ENCODE measurements at regions not wholly inside any gene's neighbourhood (a gene's known extent, or its start where the extent isn't known, plus 50 kb on each side); places are given as distances from the start of the nearest gene placed in this dataset.

GRCh38 chr5:133708331-133708850 lies 96.0 kb upstream of the FSTL4 start:
- Histone ChIP-seq H3K56ac (ENCODE audit: insufficient read length, low read depth, low read length) (no peak overlapping the region), H4K5ac (ENCODE audit: insufficient read length, low read depth, low read length) (no peak overlapping the region), H4K8ac (replicated peaks; ENCODE audit: insufficient read length, low read depth, low read length) (no peak overlapping the region), H3K9me3 (ENCODE audit: control insufficient read depth, low read depth, low read length) (no peaks in the 10 kb centered on the region), H2AFZ (ENCODE audit: low read length) (no peak overlapping the region), H3K79me2 (ENCODE audit: insufficient read depth, low read length) (no peaks in the 10 kb centered on the region), H4K91ac (ENCODE audit: insufficient read length, low read depth, low read length) (no peak overlapping the region), H2BK5ac (ENCODE audit: insufficient read length, low read length) (no peak overlapping the region), H4K20me1 (ENCODE audit: control insufficient read depth, insufficient read depth, insufficient read length) (no peaks in the 10 kb centered on the region), H3K79me1 (ENCODE audit: insufficient read depth, low read depth, low read length, poor library complexity, severe bottlenecking) (no peaks in the 10 kb centered on the region), H2AK5ac (ENCODE audit: insufficient read length, low read length) (no peak overlapping the region), H3K23me2 (ENCODE audit: insufficient read length, low read depth, low read length, poor library complexity, severe bottlenecking) (no peaks in the 10 kb centered on the region), H3K27me3 (ENCODE audit: insufficient read depth, low read length) (no peaks in the 10 kb centered on the region), H3T11ph (ENCODE audit: low read length) (no peak overlapping the region), H3K23ac (ENCODE audit: insufficient read length, low read depth, low read length) (no peak overlapping the region), H3K27ac (ENCODE audit: insufficient read length, low read depth, low read length) (no peak overlapping the region), H2BK20ac (ENCODE audit: low read depth, low read length, poor library complexity, severe bottlenecking) (no peak overlapping the region), H3K18ac (ENCODE audit: insufficient read length, low read depth, low read length) (no peak overlapping the region), H3K9ac (ENCODE audit: extremely low read depth, insufficient read length, low read length) (no peak overlapping the region), H3K14ac (ENCODE audit: insufficient read depth, low read length) (no peak overlapping the region), H3K4me1 (ENCODE audit: insufficient read depth, low read length) (no peaks in the 10 kb centered on the region), H2BK120ac (ENCODE audit: low read depth, low read length, poor library complexity, severe bottlenecking) (no peak overlapping the region), H2BK12ac (ENCODE audit: insufficient read length, low read depth, low read length) (no peak overlapping the region), H3K4me2 (ENCODE audit: insufficient read depth, insufficient read length, low read length) (no peak overlapping the region), H2BK15ac (ENCODE audit: low read depth, low read length) (no peak overlapping the region), H3K4ac (ENCODE audit: low read depth, low read length) (no peak overlapping the region)
- Mint-ChIP-seq H3K4me3 (no peak overlapping the region), H3K36me3 (ENCODE audit: insufficient read depth in 1 of 3, low read depth in 3 of 3) (no peaks in the 10 kb centered on the region), H3K4me1 (no peaks in the 10 kb centered on the region), H3K9me3 (no peaks in the 10 kb centered on the region), H3K27me3 (ENCODE audit: low read depth) (peaks cover 4% of the 10 kb centered on the region; the same call in 1 of the 2 replicates), H3K27ac (no peak overlapping the region; a peak in 1 of 7 replicates)
- TF ChIP-seq CTCF (conservative IDR thresholded peaks at IDR 0.05): no peak
- peak; percentile 15 for DNase-seq
- no CpG with 5 or more reads among the region's 3 CpGs for WGBS (ENCODE audit: extremely low coverage, insufficient read length, low lambda C conversion rate)
